HCT116 (cell line): ENCODE measurements at regions not wholly inside any gene's neighbourhood (a gene's known extent, or its start where the extent isn't known, plus 50 kb on each side); places are given as distances from the start of the nearest gene placed in this dataset.

Experiments used
- ATAC-seq: fragments of 200-7000 bp; cut with Tn5 transposase; 2 replicates; pipeline ENCODE4 v1.9.1; 2020; ENCODE audit warnings: mild to moderate bottlenecking, moderate library complexity
- BruUV-seq: library from RNA; stranded (reverse); fragments of 400-500 nt; replicated peaks from 2 replicates; lab custom pipeline; 2021; lab: Mats Ljungman, UMichigan
- CTCF ChIA-PET: fragments of 300-600 bp; sonication (Branson Sonifier 250); formaldehyde crosslinking; loops from one replicate; lab custom pipeline; 2021; ENCODE audit warnings: antibody characterized with exemption; lab: Charles Lee
- POLR2A ChIA-PET: fragments of 300-600, 350-600 bp; sonication (Branson Sonifier 250); formaldehyde crosslinking; loops from one replicate; lab custom pipeline; 2021; ENCODE audit warnings: antibody characterized with exemption; lab: Charles Lee
- RAD21 ChIA-PET, 2 experiments: fragments of 300-600 bp; sonication (Branson Sonifier 250); formaldehyde crosslinking; loops; one replicate each; lab custom pipeline; 2023; ENCODE audit warnings: low total read pairs in 2 of 2; ENCODE audit not compliant: uncharacterized antibody in 2 of 2, unreplicated experiment in 2 of 2, low non-redundant PET in 1 of 2; lab: Charles Lee
- DNase-seq: peaks from one replicate; pipeline ENCODE4 v3.0.0-alpha.2; 2010; ENCODE audit warnings: low read depth, low spot score
- H2AFZ ChIP-seq: fragments of 200-600 bp; shearing (Covaris generic), sonication (generic); 2 replicates; pipeline ENCODE4 v1.6.1; 2017; ENCODE audit warnings: low read depth, mixed run types, mixed read lengths, antibody characterized with exemption, low read length; ENCODE audit not compliant: poor library complexity, severe bottlenecking
- H3K27ac ChIP-seq: 2 replicates; pipeline ENCODE4 v1.5.1; 2012; ENCODE audit warnings: low read depth, low read length
- H3K27me3 ChIP-seq: fragments of 200-600 bp; sonication (generic); 2 replicates; pipeline ENCODE4 v1.6.1; 2016; ENCODE audit warnings: mixed run types, low read length, mixed read lengths; ENCODE audit not compliant: insufficient read depth
- H3K36me3 ChIP-seq, 2 experiments: fragments of 200-500 bp in 1 of 2; fragments of 200-600 bp in 1 of 2; sonication (Bioruptor generic) in 1 of 2; sonication (generic) in 1 of 2; 2 replicates each; pipeline versions ENCODE4 v1.5.1 to v1.6.1; 2014 to 2016; ENCODE audit warnings: low read length in 2 of 2, inconsistent platforms in 1 of 2, mixed read lengths in 1 of 2, mixed run types in 1 of 2; ENCODE audit not compliant: insufficient read depth in 2 of 2, control insufficient read depth in 1 of 2
- H3K4me1 ChIP-seq, 2 experiments: fragments of 200-600 bp in 1 of 2; sonication (generic) in 1 of 2; 2 replicates each; pipeline versions ENCODE4 v1.5.1 to v1.6.1; 2012 to 2017; ENCODE audit warnings: low read length in 2 of 2, inconsistent platforms in 1 of 2, mild to moderate bottlenecking in 1 of 2, mixed read lengths in 1 of 2, mixed run types in 1 of 2, moderate library complexity in 1 of 2; ENCODE audit not compliant: insufficient read depth in 2 of 2, control insufficient read depth in 1 of 2
- H3K4me2 ChIP-seq: fragments of 200-600 bp; sonication (generic); 2 replicates; pipeline ENCODE4 v1.6.1; 2017; ENCODE audit warnings: mixed run types, low read length, mixed read lengths
- H3K4me3 ChIP-seq, 2 experiments: fragments of 200-600 bp in 1 of 2; sonication (generic) in 1 of 2; replicated peaks in 1 of 2; 2 replicates each; pipeline ENCODE4 v1.5.1; 2011 to 2016; ENCODE audit warnings: low read length in 2 of 2, control low read depth in 1 of 2, low read depth in 1 of 2, mild to moderate bottlenecking in 1 of 2, mixed read lengths in 1 of 2, mixed run types in 1 of 2
- H3K79me2 ChIP-seq: fragments of 200-600 bp; sonication (generic); 2 replicates; pipeline ENCODE4 v1.6.1; 2017; ENCODE audit warnings: mild to moderate bottlenecking, mixed run types, low read length, moderate library complexity, mixed read lengths; ENCODE audit not compliant: insufficient read depth
- H3K9ac ChIP-seq: fragments of 200-600 bp; sonication (generic); 2 replicates; pipeline ENCODE4 v1.6.1; 2016; ENCODE audit warnings: low read length, mixed read lengths
- H3K9me2 ChIP-seq: fragments of 200-600 bp; sonication (generic), shearing (Covaris generic); 2 replicates; pipeline ENCODE4 v1.6.1; 2017; ENCODE audit warnings: mixed run types, mild to moderate bottlenecking, moderate library complexity; ENCODE audit not compliant: insufficient read depth
- H3K9me3 ChIP-seq, 2 experiments: fragments of 200-500 bp in 1 of 2; fragments of 200-600 bp in 1 of 2; sonication (Bioruptor generic) in 1 of 2; sonication (generic) in 1 of 2; 2 replicates each; pipeline ENCODE4 v1.6.1; 2014 to 2017; ENCODE audit warnings: low read length in 2 of 2, mixed read lengths in 2 of 2, inconsistent platforms in 1 of 2, low read depth in 1 of 2, mild to moderate bottlenecking in 1 of 2, mixed run types in 1 of 2, moderate library complexity in 1 of 2; ENCODE audit not compliant: control insufficient read depth in 1 of 2, insufficient read depth in 1 of 2
- H4K20me1 ChIP-seq: fragments of 200-600 bp; sonication (generic), shearing (Covaris generic); 2 replicates; pipeline ENCODE4 v1.6.1; 2017; ENCODE audit warnings: mixed run types, mild to moderate bottlenecking, moderate library complexity; ENCODE audit not compliant: insufficient read depth
- ATF3 ChIP-seq: IDR thresholded peaks from 2 replicates; pipeline ENCODE4 v1.6.1; 2012
- ELF1 ChIP-seq: IDR thresholded peaks from 2 replicates; pipeline ENCODE4 v1.6.1; 2012; ENCODE audit warnings: low read depth, borderline replicate concordance
- EZH2phosphoT487 ChIP-seq: fragments of 200-600 bp; IDR thresholded peaks from 2 replicates; pipeline ENCODE4 v1.6.1; 2018; ENCODE audit warnings: antibody characterized with exemption, borderline replicate concordance
- FOSL1 ChIP-seq: IDR thresholded peaks from 2 replicates; pipeline ENCODE4 v1.6.1; 2012; ENCODE audit warnings: low read depth
- JUND ChIP-seq: IDR thresholded peaks from 2 replicates; pipeline ENCODE4 v1.6.1; 2012
- POLR2A ChIP-seq: IDR thresholded peaks from 2 replicates; pipeline ENCODE4 v1.7.0; 2011; ENCODE audit warnings: borderline replicate concordance; ENCODE audit not compliant: insufficient read depth, insufficient read length; ENCODE audit errors: extremely low read depth
- RAD21 ChIP-seq: IDR thresholded peaks from 2 replicates; pipeline ENCODE4 v1.6.1; 2012; ENCODE audit warnings: low read depth, mild to moderate bottlenecking
- REST ChIP-seq: IDR thresholded peaks from 2 replicates; pipeline ENCODE4 v1.6.1; 2012; ENCODE audit warnings: low read depth
- SIN3A ChIP-seq: IDR thresholded peaks from 2 replicates; pipeline ENCODE4 v1.6.1; 2012; ENCODE audit warnings: low read depth
- SP1 ChIP-seq: IDR thresholded peaks from 2 replicates; pipeline ENCODE4 v1.6.1; 2012; ENCODE audit warnings: low read depth
- TCF7L2 ChIP-seq: IDR thresholded peaks from 2 replicates; pipeline ENCODE4 v1.7.0; 2011; ENCODE audit warnings: borderline replicate concordance, inconsistent platforms; ENCODE audit not compliant: insufficient read depth, insufficient read length; ENCODE audit errors: extremely low read depth
- YY1 ChIP-seq: IDR thresholded peaks from 2 replicates; pipeline ENCODE4 v1.6.1; 2011; ENCODE audit warnings: low read length, low read depth, moderate library complexity, mild to moderate bottlenecking; ENCODE audit not compliant: insufficient replicate concordance; ENCODE audit errors: extremely low read depth
- ZBTB33 ChIP-seq: IDR thresholded peaks from 2 replicates; pipeline ENCODE4 v1.6.1; 2011; ENCODE audit warnings: mild to moderate bottlenecking, low read length, moderate library complexity; ENCODE audit not compliant: insufficient replicate concordance; ENCODE audit errors: extremely low read depth
- ZFX ChIP-seq: fragments of 450-650 bp; IDR thresholded peaks from 2 replicates; pipeline ENCODE4 v1.6.1; 2017
- intact Hi-C: fragments of 100-400 bp; cut with micrococcal nuclease; formaldehyde crosslinking; loops from 2 replicates; pipeline ENCODE4 v1.10.0; 2022

GRCh38 chrX:112545051-112545450, 134.7 kb downstream of the LHFPL1 start:
- RAD21 ChIA-PET = no interaction called here
- H3K27me3 ChIP-seq = no peaks in the 10 kb centered on the region
- POLR2A ChIA-PET = no interaction called here
- BruUV-seq = no TSS peak
- no peak overlapping the region for H3K9ac ChIP-seq
- H3K4me1 ChIP-seq = no peaks in the 10 kb centered on the region
- no peak for DNase-seq
- TF ChIP-seq ELF1 (no peak), ZBTB33 (no peak)
- TF ChIP-seq, all 23 proteins: peak for 0
- Histone ChIP-seq H3K79me2 (no peaks in the 10 kb centered on the region), H4K20me1 (no peaks in the 10 kb centered on the region), H3K4me3 (no peak overlapping the region), H3K9me2 (no peaks in the 10 kb centered on the region), H2AFZ (no peak overlapping the region), H3K36me3 (no peaks in the 10 kb centered on the region), H3K27ac (no peak overlapping the region), H3K9me3 (no peaks in the 10 kb centered on the region), H3K4me2 (no peak overlapping the region)
- ATAC-seq = no peak
- intact Hi-C loops = no loop called here
- CTCF ChIA-PET = no interaction called here

GRCh38 chrX:112536544-112536943, 143.2 kb downstream of the LHFPL1 start:
- ATAC-seq (no peak), DNase-seq (no peak)
- intact Hi-C loops = no loop called here
- H3K9ac ChIP-seq = no peak overlapping the region
- H2AFZ ChIP-seq = no peak overlapping the region
- no peak overlapping the region for H3K27ac ChIP-seq
- H4K20me1 ChIP-seq = no peaks in the 10 kb centered on the region
- H3K4me3 ChIP-seq = no peak overlapping the region
- no peaks in the 10 kb centered on the region for H3K4me1 ChIP-seq
- no peaks in the 10 kb centered on the region for H3K27me3 ChIP-seq
- RAD21 ChIA-PET = no interaction called here
- H3K36me3 ChIP-seq = no peaks in the 10 kb centered on the region
- H3K4me2 ChIP-seq = no peak overlapping the region
- no peaks in the 10 kb centered on the region for H3K79me2 ChIP-seq
- POLR2A ChIA-PET = no interaction called here
- CTCF ChIA-PET = no interaction called here
- no TSS peak for BruUV-seq
- H3K9me2 ChIP-seq = no peaks in the 10 kb centered on the region
- H3K9me3 ChIP-seq = no peaks in the 10 kb centered on the region
- TF ChIP-seq ZFX (no peak), ZBTB33 (no peak), JUND (no peak), YY1 (no peak), POLR2A (no peak), TCF7L2 (no peak), RAD21 (no peak), SIN3A (no peak), SP1 (no peak), EZH2phosphoT487 (no peak), REST (no peak), FOSL1 (no peak), ATF3 (no peak)
